IPS-18a (cell line): ENCODE measurements at regions not wholly inside any gene's neighbourhood (a gene's known extent, or its start where the extent isn't known, plus 50 kb on each side); places are given as distances from the start of the nearest gene placed in this dataset.

Experiments used
- H3K27ac ChIP-seq: one replicate; pipeline ENCODE4 v1.5.1; 2013; ENCODE audit warnings: low read length
- H3K27me3 ChIP-seq: one replicate; pipeline ENCODE4 v1.6.1; 2013; ENCODE audit warnings: mild to moderate bottlenecking, low read length; ENCODE audit not compliant: control insufficient read depth, insufficient read depth
- H3K36me3 ChIP-seq: one replicate; pipeline ENCODE4 v1.6.1; 2013; ENCODE audit warnings: low read depth, low read length; ENCODE audit not compliant: control insufficient read depth
- H3K4me1 ChIP-seq: one replicate; pipeline ENCODE4 v1.6.1; 2013; ENCODE audit warnings: low read depth, low read length; ENCODE audit not compliant: control insufficient read depth
- H3K4me3 ChIP-seq: one replicate; pipeline ENCODE4 v1.5.1; 2013; ENCODE audit warnings: low read length
- H3K9ac ChIP-seq: one replicate; pipeline ENCODE4 v1.6.1; 2013; ENCODE audit warnings: mild to moderate bottlenecking, low read length, moderate library complexity
- H3K9me3 ChIP-seq: one replicate; pipeline ENCODE4 v1.6.1; 2013; ENCODE audit warnings: low read depth, low read length; ENCODE audit not compliant: control insufficient read depth

GRCh38 chrX:120774606-120775005 is 101.1 kb downstream of the CT47B1 start:
- Histone ChIP-seq H3K4me3 (no peak overlapping the region), H3K36me3 (no peaks in the 10 kb centered on the region), H3K27ac (no peak overlapping the region), H3K27me3 (no peaks in the 10 kb centered on the region), H3K9me3 (peaks cover 19% of the 10 kb centered on the region), H3K4me1 (no peaks in the 10 kb centered on the region), H3K9ac (no peak overlapping the region)

- Histone ChIP-seq H3K9ac (no peak overlapping the region), H3K4me1 (no peaks in the 10 kb centered on the region), H3K9me3 (peaks cover 17% of the 10 kb centered on the region), H3K27ac (no peak overlapping the region), H3K36me3 (no peaks in the 10 kb centered on the region), H3K4me3 (no peak overlapping the region), H3K27me3 (no peaks in the 10 kb centered on the region)
Measured at GRCh38 chrX:120773801-120774200, 101.9 kb downstream of the CT47B1 start.

DNA sequence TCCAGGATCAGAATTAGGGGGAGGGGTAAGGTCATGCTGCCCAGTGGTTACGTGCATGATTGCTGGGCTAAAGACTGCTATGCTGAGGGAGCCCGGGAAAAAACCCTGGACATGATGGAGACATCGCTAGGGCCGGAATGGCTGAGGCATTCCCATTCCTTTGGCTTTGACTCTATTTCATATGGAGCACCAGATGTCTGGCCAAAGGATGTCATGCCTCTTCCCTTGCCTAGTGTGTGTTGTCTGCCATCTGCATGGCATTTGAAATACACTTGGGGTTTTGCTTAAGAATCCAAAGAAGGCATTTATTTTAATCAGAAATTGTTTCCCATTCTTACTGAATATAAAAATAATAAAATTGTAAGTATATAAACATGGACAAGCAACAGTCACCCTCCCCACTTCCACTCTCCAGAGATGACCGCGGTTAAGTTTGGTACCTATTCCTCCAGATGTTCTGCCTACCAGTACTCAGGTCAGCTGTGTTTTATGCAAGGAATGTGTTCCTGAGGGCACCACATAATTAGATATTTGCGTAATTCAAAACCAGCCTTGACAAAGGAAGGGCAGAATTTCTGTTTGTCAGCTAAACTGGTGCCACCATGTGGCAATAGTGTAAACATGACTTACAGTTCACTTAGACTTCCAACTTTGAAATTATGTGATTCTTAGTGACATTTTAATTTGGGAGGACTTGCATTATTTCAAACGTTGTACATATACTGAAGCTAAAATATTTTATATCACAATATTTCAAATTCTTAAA is 105.9 kb downstream of the CT47B1 start:
- Histone ChIP-seq H3K4me1 (no peaks in the 10 kb centered on the region), H3K27ac (no peak overlapping the region), H3K9me3 (peaks cover 13% of the 10 kb centered on the region), H3K9ac (no peak overlapping the region), H3K27me3 (no peaks in the 10 kb centered on the region), H3K4me3 (no peak overlapping the region), H3K36me3 (no peaks in the 10 kb centered on the region)

DNA sequence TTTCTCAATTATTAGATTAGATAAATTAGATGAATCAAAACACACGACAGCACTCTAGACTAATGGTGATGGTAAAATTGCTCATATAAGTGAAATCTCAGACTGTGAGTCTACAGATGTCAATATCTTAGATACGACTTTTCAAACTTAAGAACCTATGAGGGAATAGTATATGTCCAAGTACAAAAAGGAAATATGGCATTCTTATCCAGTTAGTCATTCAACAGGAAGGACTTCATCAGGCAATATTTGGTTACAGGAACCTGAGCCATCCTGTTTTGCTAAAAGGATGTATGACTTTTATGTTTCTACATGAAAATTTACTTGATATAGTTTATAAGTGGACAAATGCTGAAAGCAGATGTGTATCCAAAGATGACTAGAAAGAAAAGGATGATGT is 107.0 kb downstream of the CT47B1 start:
- Histone ChIP-seq H3K27me3 (no peaks in the 10 kb centered on the region), H3K9ac (no peak overlapping the region), H3K9me3 (peaks cover 9% of the 10 kb centered on the region), H3K27ac (no peak overlapping the region), H3K4me1 (no peaks in the 10 kb centered on the region), H3K4me3 (no peak overlapping the region), H3K36me3 (no peaks in the 10 kb centered on the region)

- Histone ChIP-seq H3K27me3 (no peaks in the 10 kb centered on the region), H3K9me3 (peaks cover 9% of the 10 kb centered on the region), H3K4me1 (no peaks in the 10 kb centered on the region), H3K27ac (no peak overlapping the region), H3K36me3 (no peaks in the 10 kb centered on the region), H3K4me3 (no peak overlapping the region), H3K9ac (no peak overlapping the region)
Measured at GRCh38 chrX:120768254-120768653, 107.4 kb downstream of the CT47B1 start.

- peaks cover 5% of the 10 kb centered on the region for H3K9me3 ChIP-seq
- no peaks in the 10 kb centered on the region for H3K27me3 ChIP-seq
- H3K27ac ChIP-seq, result no peak overlapping the region
- H3K4me3 ChIP-seq, result no peak overlapping the region
- H3K9ac ChIP-seq, result no peak overlapping the region
- no peaks in the 10 kb centered on the region for H3K4me1 ChIP-seq
- no peaks in the 10 kb centered on the region for H3K36me3 ChIP-seq
Measured at GRCh38 chrX:120763269-120763668, 112.4 kb downstream of the CT47B1 start.

DNA sequence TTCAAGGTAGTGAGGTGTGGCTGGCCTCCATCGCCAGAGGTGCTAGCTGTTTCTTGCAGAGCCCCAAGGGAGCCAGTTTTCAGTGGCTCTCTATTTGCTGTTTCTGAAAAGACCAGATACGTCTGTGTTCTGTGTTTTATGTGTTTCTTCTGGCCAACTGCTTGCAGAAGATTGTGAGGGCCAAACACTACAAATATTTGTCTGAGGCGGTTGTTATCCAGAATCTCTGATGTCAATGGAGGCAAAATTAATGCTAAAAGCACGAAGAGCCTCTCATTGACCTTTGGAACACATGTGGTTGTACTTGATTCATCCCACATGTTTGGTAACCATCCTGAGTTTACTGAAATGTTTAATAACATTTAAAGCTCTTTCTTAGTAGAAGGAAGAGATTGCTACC is 113.9 kb downstream of the CT47B1 start:
- no peak overlapping the region for H3K9ac ChIP-seq
- peaks cover 5% of the 10 kb centered on the region for H3K9me3 ChIP-seq
- H3K4me1 ChIP-seq, result no peaks in the 10 kb centered on the region
- no peak overlapping the region for H3K27ac ChIP-seq
- no peaks in the 10 kb centered on the region for H3K27me3 ChIP-seq
- H3K4me3 ChIP-seq, result no peak overlapping the region
- H3K36me3 ChIP-seq, result no peaks in the 10 kb centered on the region

GRCh38 chrX:120759685-120760084 is 116.0 kb downstream of the CT47B1 start:
- no peak overlapping the region for H3K27ac ChIP-seq
- no peaks in the 10 kb centered on the region for H3K36me3 ChIP-seq

GRCh38 chrX:120755066-120755846 is 120.4 kb downstream of the CT47B1 start:
- Histone ChIP-seq H3K9ac (no peak overlapping the region), H3K27me3 (no peaks in the 10 kb centered on the region), H3K4me1 (no peaks in the 10 kb centered on the region), H3K9me3 (no peaks in the 10 kb centered on the region), H3K36me3 (no peaks in the 10 kb centered on the region), H3K27ac (no peak overlapping the region), H3K4me3 (no peak overlapping the region)

More at GRCh38 chrX:120759685-120760084, 116.0 kb downstream of the CT47B1 start:
- H3K27me3 ChIP-seq, result no peaks in the 10 kb centered on the region
- H3K9me3 ChIP-seq, result peaks cover 3% of the 10 kb centered on the region
- no peaks in the 10 kb centered on the region for H3K4me1 ChIP-seq
- H3K4me3 ChIP-seq, result no peak overlapping the region
- no peak overlapping the region for H3K9ac ChIP-seq

DNA sequence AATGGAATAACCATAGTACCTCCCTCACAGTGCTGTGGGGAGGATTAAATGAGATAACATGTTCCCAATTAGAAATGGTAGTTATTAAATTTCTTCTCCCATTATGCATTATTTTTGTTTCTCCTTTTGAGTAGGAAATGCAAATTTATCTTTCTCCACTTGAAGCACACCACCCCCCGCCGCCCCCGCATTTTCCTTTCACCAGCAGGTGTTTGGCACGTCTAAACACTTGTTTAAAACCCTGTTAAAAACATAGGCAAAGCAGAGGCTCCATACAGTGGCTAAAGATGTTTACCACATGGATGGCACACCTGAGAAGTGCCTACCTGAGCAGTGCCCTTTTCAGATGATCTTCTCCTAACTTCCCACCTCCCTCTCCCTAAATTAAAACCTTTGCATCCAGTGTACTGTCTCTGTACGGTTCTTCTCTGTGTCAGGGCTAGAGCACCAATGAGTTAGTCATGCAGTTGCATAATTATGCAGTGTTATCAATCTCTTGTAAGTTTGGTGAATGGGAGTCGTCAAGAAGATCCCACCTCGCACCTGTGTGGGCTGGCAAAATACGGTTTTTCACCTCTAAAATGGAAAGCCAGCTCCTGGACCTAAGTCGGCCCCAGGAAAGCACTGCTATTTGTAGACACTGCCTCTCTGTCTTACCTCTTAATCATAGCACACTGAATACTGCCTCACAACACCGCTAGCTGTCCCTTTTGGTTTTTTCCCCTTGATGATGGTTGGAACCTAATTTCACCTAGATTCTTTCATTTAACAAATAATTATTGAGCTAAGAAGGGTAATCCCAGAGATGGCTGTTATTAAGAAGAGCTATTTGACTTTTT is 122.0 kb downstream of the CT47B1 start:
- no peaks in the 10 kb centered on the region for H3K27me3 ChIP-seq
- no peaks in the 10 kb centered on the region for H3K36me3 ChIP-seq
- no peaks in the 10 kb centered on the region for H3K9me3 ChIP-seq
- no peak overlapping the region for H3K27ac ChIP-seq
- H3K4me1 ChIP-seq, result no peaks in the 10 kb centered on the region
- no peak overlapping the region for H3K4me3 ChIP-seq
- H3K9ac ChIP-seq, result no peak overlapping the region

DNA sequence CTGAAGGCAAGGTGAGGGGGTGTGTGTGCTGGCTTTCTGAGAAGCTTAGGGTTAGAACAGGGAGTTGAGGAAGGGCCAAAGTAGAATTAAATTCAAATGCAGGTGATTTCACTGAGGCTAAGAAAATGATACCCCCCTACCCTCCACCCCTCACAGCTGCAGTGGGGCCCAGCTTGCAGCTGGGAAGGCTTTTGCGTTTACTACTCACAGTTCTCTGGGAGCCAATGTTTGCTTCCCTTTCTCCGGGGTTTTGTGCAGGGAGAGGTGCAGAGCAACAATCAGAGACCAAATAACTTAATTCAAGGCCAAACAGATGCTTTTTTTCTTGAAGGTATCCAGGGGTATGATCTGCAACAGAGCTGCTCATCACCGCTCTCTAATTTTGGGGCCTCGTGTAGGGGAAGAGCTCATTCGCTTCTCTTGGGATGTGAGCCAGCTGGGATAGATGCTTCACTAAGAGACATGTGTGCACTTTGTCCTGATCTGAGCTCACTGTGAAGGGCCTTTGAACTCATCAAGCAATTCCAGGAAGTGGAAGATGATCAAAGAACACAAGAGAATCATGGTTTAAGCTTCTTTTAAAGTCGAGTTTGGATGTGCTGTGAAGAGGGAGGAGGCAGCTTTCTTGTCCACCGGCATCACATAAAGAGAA is 122.7 kb upstream of the C1GALT1C1 start:
- H3K4me3 ChIP-seq, result no peak overlapping the region
- H3K36me3 ChIP-seq, result no peaks in the 10 kb centered on the region
- H3K9ac ChIP-seq, result no peak overlapping the region
- H3K4me1 ChIP-seq, result no peaks in the 10 kb centered on the region
- H3K9me3 ChIP-seq, result no peaks in the 10 kb centered on the region
- H3K27ac ChIP-seq, result no peak overlapping the region
- no peaks in the 10 kb centered on the region for H3K27me3 ChIP-seq
